WTC11 (cell line): ENCODE measurements at regions not wholly inside any gene's neighbourhood (a gene's known extent, or its start where the extent isn't known, plus 50 kb on each side); places are given as distances from the start of the nearest gene placed in this dataset.

ENCODE experiments used
- ATAC-seq: fragments of 200-7000 bp; cut with Tn5 transposase; 2 replicates; pipeline ENCODE4 v1.10.0; 2021; ENCODE audit warnings: mild to moderate bottlenecking, moderate library complexity
- CTCF ChIA-PET: fragments of 300-600 bp; sonication (Branson Sonifier 250); formaldehyde crosslinking; loops from one replicate; lab custom pipeline; 2021; ENCODE audit warnings: antibody characterized with exemption; lab: Charles Lee
- POLR2A ChIA-PET: fragments of 350-600 bp; sonication (Branson Sonifier 250); formaldehyde crosslinking; loops from one replicate; lab custom pipeline; 2021; ENCODE audit warnings: antibody characterized with exemption; lab: Charles Lee
- DNase-seq: peaks from one replicate; pipeline ENCODE4 v3.0.0; 2021; ENCODE audit warnings: low spot score
- H3K27ac Mint-ChIP-seq: 2 replicates; pipeline ENCODE4 v1.8.0; 2021; ENCODE audit warnings: mixed read lengths
- H3K27me3 Mint-ChIP-seq: 2 replicates; pipeline ENCODE4 v1.8.0; 2021; ENCODE audit warnings: low read depth, mild to moderate bottlenecking, moderate library complexity, mixed read lengths
- H3K36me3 Mint-ChIP-seq: 2 replicates; pipeline ENCODE4 v1.8.0; 2021; ENCODE audit warnings: mixed read lengths
- H3K4me1 Mint-ChIP-seq: 2 replicates; pipeline ENCODE4 v1.8.0; 2022; ENCODE audit warnings: mixed read lengths
- H3K4me3 Mint-ChIP-seq: 2 replicates; pipeline ENCODE4 v1.8.0; 2021; ENCODE audit warnings: mild to moderate bottlenecking, moderate library complexity, mixed read lengths
- H3K9me3 Mint-ChIP-seq: 2 replicates; pipeline ENCODE4 v1.8.0; 2021; ENCODE audit warnings: mixed read lengths
- ARID4B ChIP-seq: sonication (generic); formaldehyde crosslinking; IDR thresholded peaks from 2 replicates; pipeline ENCODE4 v1.8.0; 2023; ENCODE audit warnings: missing genetic modification reagents, mild to moderate bottlenecking, borderline replicate concordance
- CREM ChIP-seq: sonication (generic); formaldehyde crosslinking; IDR thresholded peaks from 2 replicates; pipeline ENCODE4 v1.8.1; 2022; ENCODE audit warnings: mild to moderate bottlenecking, missing genetic modification reagents, moderate library complexity
- ETV6 ChIP-seq: sonication (generic); formaldehyde crosslinking; IDR thresholded peaks from 2 replicates; pipeline ENCODE4 v1.8.1; 2022; ENCODE audit warnings: mild to moderate bottlenecking, missing genetic modification reagents
- FOXP4 ChIP-seq: sonication (generic); formaldehyde crosslinking; IDR thresholded peaks from 2 replicates; pipeline ENCODE4 v1.8.0; 2022; ENCODE audit warnings: mild to moderate bottlenecking, missing genetic modification reagents
- GRHL2 ChIP-seq: fragments of 250-450 bp; sonication (Bioruptor Pico); IDR thresholded peaks from 2 replicates; pipeline ENCODE4 v1.8.0; 2022; ENCODE audit warnings: mild to moderate bottlenecking, moderate library complexity; ENCODE audit not compliant: insufficient replicate concordance, severe bottlenecking
- JAZF1 ChIP-seq: fragments of 250-450 bp; sonication (Bioruptor Pico); IDR thresholded peaks from 2 replicates; pipeline ENCODE4 v1.9.0; 2021; ENCODE audit warnings: moderate library complexity, mild to moderate bottlenecking, inconsistent platforms
- JUN ChIP-seq: sonication (generic); formaldehyde crosslinking; IDR thresholded peaks from 2 replicates; pipeline ENCODE4 v1.8.0; 2023; ENCODE audit warnings: mild to moderate bottlenecking, missing genetic modification reagents
- NR1H2 ChIP-seq: sonication (generic); formaldehyde crosslinking; IDR thresholded peaks from 2 replicates; pipeline ENCODE4 v1.9.0; 2021; ENCODE audit warnings: mild to moderate bottlenecking, moderate library complexity, missing genetic modification reagents
- SOX15 ChIP-seq: fragments of 250-450 bp; sonication (Bioruptor Pico); IDR thresholded peaks from 2 replicates; pipeline ENCODE4 v1.9.0; 2021; ENCODE audit warnings: mild to moderate bottlenecking
- SP1 ChIP-seq: sonication (generic); formaldehyde crosslinking; conservative IDR thresholded peaks from 2 replicates; pipeline ENCODE4 v1.8.1; 2022; ENCODE audit warnings: missing genetic modification reagents
- STAT6 ChIP-seq: sonication (generic); formaldehyde crosslinking; conservative IDR thresholded peaks from 2 replicates; pipeline ENCODE4 v1.8.1; 2023; ENCODE audit warnings: mild to moderate bottlenecking, low read depth, missing genetic modification reagents, moderate library complexity
- TEAD4 ChIP-seq: sonication (generic); formaldehyde crosslinking; IDR thresholded peaks from 2 replicates; pipeline ENCODE4 v1.8.0; 2022; ENCODE audit warnings: mild to moderate bottlenecking, missing genetic modification reagents
- TP53 ChIP-seq: sonication (generic); formaldehyde crosslinking; IDR thresholded peaks from 2 replicates; pipeline ENCODE4 v1.8.1; 2023; ENCODE audit warnings: mild to moderate bottlenecking, missing genetic modification reagents
- ZNF423 ChIP-seq: fragments of 250-450 bp; sonication (Bioruptor Pico); IDR thresholded peaks from 2 replicates; pipeline ENCODE4 v2.1.2; 2022; ENCODE audit warnings: mild to moderate bottlenecking, moderate library complexity
- TF ChIP-seq, protein P1 (sequence below): sonication (generic); formaldehyde crosslinking; IDR thresholded peaks from 2 replicates; pipeline ENCODE4 v1.8.0; 2022; ENCODE audit warnings: missing genetic modification reagents
- TF ChIP-seq, protein P2 (sequence below): fragments of 200-600 bp; IDR thresholded peaks from 2 replicates; pipeline ENCODE4 v1.8.0; 2022; ENCODE audit warnings: antibody characterized with exemption
- TF ChIP-seq, protein P3 (sequence below): fragments of 250-450 bp; sonication (Bioruptor Pico); IDR thresholded peaks from 2 replicates; pipeline ENCODE4 v1.9.0; 2021; ENCODE audit warnings: mild to moderate bottlenecking

DNA sequence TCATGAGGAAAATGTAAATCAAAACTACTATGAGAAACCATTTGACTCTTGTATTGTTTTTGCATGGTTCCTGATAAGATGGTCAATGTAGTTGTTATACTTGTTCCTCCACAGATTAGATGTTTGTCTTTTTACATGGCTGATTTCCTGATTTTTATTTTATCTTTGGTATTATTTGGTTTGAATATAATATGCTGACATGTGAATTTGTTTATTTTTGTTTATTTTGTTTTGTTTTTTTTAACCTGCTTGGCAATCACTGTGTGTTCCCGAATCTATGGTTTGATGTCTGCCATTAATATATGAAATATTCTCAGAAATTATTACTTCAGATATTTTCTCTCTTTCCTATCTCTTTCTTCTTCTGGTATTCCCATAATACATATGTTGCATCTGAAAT lies 899.5 kb upstream of the ADGRB3 start (continued):
- TF ChIP-seq ARID4B (no peak), JUN (CRISPR knock-in tag) (no peak), JAZF1 (no peak), ZNF423 (CRISPR knock-in tag) (no peak), ETV6 (no peak), TP53 (no peak), TEAD4 (CRISPR knock-in tag) (no peak), GRHL2 (CRISPR knock-in tag) (no peak), SOX15 (CRISPR knock-in tag) (no peak)
- TF ChIP-seq, protein P1, sequence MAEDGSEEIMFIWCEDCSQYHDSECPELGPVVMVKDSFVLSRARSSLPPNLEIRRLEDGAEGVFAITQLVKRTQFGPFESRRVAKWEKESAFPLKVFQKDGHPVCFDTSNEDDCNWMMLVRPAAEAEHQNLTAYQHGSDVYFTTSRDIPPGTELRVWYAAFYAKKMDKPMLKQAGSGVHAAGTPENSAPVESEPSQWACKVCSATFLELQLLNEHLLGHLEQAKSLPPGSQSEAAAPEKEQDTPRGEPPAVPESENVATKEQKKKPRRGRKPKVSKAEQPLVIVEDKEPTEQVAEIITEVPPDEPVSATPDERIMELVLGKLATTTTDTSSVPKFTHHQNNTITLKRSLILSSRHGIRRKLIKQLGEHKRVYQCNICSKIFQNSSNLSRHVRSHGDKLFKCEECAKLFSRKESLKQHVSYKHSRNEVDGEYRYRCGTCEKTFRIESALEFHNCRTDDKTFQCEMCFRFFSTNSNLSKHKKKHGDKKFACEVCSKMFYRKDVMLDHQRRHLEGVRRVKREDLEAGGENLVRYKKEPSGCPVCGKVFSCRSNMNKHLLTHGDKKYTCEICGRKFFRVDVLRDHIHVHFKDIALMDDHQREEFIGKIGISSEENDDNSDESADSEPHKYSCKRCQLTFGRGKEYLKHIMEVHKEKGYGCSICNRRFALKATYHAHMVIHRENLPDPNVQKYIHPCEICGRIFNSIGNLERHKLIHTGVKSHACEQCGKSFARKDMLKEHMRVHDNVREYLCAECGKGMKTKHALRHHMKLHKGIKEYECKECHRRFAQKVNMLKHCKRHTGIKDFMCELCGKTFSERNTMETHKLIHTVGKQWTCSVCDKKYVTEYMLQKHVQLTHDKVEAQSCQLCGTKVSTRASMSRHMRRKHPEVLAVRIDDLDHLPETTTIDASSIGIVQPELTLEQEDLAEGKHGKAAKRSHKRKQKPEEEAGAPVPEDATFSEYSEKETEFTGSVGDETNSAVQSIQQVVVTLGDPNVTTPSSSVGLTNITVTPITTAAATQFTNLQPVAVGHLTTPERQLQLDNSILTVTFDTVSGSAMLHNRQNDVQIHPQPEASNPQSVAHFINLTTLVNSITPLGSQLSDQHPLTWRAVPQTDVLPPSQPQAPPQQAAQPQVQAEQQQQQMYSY (CRISPR knock-in tag), result no peak
- TF ChIP-seq, protein P2, sequence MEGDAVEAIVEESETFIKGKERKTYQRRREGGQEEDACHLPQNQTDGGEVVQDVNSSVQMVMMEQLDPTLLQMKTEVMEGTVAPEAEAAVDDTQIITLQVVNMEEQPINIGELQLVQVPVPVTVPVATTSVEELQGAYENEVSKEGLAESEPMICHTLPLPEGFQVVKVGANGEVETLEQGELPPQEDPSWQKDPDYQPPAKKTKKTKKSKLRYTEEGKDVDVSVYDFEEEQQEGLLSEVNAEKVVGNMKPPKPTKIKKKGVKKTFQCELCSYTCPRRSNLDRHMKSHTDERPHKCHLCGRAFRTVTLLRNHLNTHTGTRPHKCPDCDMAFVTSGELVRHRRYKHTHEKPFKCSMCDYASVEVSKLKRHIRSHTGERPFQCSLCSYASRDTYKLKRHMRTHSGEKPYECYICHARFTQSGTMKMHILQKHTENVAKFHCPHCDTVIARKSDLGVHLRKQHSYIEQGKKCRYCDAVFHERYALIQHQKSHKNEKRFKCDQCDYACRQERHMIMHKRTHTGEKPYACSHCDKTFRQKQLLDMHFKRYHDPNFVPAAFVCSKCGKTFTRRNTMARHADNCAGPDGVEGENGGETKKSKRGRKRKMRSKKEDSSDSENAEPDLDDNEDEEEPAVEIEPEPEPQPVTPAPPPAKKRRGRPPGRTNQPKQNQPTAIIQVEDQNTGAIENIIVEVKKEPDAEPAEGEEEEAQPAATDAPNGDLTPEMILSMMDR, result no peak
- TF ChIP-seq, protein P3, sequence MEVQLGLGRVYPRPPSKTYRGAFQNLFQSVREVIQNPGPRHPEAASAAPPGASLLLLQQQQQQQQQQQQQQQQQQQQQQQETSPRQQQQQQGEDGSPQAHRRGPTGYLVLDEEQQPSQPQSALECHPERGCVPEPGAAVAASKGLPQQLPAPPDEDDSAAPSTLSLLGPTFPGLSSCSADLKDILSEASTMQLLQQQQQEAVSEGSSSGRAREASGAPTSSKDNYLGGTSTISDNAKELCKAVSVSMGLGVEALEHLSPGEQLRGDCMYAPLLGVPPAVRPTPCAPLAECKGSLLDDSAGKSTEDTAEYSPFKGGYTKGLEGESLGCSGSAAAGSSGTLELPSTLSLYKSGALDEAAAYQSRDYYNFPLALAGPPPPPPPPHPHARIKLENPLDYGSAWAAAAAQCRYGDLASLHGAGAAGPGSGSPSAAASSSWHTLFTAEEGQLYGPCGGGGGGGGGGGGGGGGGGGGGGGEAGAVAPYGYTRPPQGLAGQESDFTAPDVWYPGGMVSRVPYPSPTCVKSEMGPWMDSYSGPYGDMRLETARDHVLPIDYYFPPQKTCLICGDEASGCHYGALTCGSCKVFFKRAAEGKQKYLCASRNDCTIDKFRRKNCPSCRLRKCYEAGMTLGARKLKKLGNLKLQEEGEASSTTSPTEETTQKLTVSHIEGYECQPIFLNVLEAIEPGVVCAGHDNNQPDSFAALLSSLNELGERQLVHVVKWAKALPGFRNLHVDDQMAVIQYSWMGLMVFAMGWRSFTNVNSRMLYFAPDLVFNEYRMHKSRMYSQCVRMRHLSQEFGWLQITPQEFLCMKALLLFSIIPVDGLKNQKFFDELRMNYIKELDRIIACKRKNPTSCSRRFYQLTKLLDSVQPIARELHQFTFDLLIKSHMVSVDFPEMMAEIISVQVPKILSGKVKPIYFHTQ, result no peak

GRCh38 chr6:67722861-67723261 lies 912.2 kb upstream of the ADGRB3 start:
- no peak for ATAC-seq
- CTCF ChIA-PET, result no interaction called here
- Mint-ChIP-seq H3K4me3 (no peak overlapping the region), H3K36me3 (peaks cover 38% of the 10 kb centered on the region), H3K27ac (no peak overlapping the region), H3K27me3 (no peaks in the 10 kb centered on the region), H3K4me1 (no peaks in the 10 kb centered on the region), H3K9me3 (peaks cover 45% of the 10 kb centered on the region)
- DNase-seq, result no peak
- POLR2A ChIA-PET, result no interaction called here
- TF ChIP-seq, protein P2, result no peak
- no peak for TF ChIP-seq TEAD4 (CRISPR knock-in tag)
- no peak for TF ChIP-seq NR1H2 (CRISPR knock-in tag)
- TF ChIP-seq FOXP4, result no peak
- TF ChIP-seq CREM (CRISPR knock-in tag), result no peak
- no peak for TF ChIP-seq SP1 (CRISPR knock-in tag)
- TF ChIP-seq ETV6, result no peak
- TF ChIP-seq STAT6, result no peak
